ENCODE measurements at regions not wholly inside any gene's neighbourhood (a gene's known extent, or its start where the extent isn't known, plus 50 kb on each side); places are given as distances from the start of the nearest gene placed in this dataset.

DNA sequence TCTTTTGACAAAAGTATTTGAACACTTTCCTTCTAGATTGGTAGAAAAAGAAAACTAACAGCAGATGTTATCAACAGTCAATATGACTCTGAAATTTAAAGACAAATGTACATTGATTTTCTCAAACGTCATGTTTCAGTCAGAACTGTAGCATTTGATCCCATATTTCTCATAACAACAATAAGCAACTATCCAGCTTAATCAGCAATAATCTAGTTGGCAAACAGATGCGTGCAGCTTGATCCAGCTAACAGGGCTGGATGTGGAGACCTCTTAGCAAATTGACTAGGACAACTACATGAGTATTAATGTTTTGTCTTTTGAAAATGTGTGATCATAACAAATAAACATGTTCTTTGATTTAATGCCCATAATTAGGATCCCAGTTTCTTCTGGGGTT is 94.0 kb upstream of the STT3B start:
- BruUV-seq (replicated peaks), result no TSS peak
- no peaks in the 10 kb centered on the region for H3K4me1 ChIP-seq (replicated peaks; ENCODE audit: insufficient read depth)
- ChIA-PET CTCF (no interaction called here), POLR2A (ENCODE audit: unreplicated experiment) (no interaction called here)
- no peaks in the 10 kb centered on the region for H3K9me2 ChIP-seq (ENCODE audit: insufficient read depth)
- no peaks in the 10 kb centered on the region for H4K20me1 ChIP-seq (ENCODE audit: insufficient read depth)
- no peak for TF ChIP-seq EZH2 (IDR thresholded peaks at IDR 0.05; ENCODE audit: low read depth)
- H3K9me3 ChIP-seq (ENCODE audit: insufficient read depth, low read depth), result no peaks in the 10 kb centered on the region
- no peak overlapping the region for H3K4me3 ChIP-seq
- no peaks in the 10 kb centered on the region for H3F3A ChIP-seq (ENCODE audit: insufficient read depth, low read depth)
- H3K27ac ChIP-seq, result no peak overlapping the region
- intact Hi-C loops (cut with micrococcal nuclease; ENCODE audit: unreplicated experiment), result no loop called here
- no peaks in the 10 kb centered on the region for H3K27me3 ChIP-seq (ENCODE audit: insufficient read depth, low read depth)
- H2AFZ ChIP-seq, result no peak overlapping the region
- no peak overlapping the region for H3K4me2 ChIP-seq
- no peaks in the 10 kb centered on the region for H3K79me2 ChIP-seq (ENCODE audit: low read depth)
- H3K36me3 ChIP-seq (ENCODE audit: low read depth), result no peaks in the 10 kb centered on the region
- DNase-seq, result no peak

DNA sequence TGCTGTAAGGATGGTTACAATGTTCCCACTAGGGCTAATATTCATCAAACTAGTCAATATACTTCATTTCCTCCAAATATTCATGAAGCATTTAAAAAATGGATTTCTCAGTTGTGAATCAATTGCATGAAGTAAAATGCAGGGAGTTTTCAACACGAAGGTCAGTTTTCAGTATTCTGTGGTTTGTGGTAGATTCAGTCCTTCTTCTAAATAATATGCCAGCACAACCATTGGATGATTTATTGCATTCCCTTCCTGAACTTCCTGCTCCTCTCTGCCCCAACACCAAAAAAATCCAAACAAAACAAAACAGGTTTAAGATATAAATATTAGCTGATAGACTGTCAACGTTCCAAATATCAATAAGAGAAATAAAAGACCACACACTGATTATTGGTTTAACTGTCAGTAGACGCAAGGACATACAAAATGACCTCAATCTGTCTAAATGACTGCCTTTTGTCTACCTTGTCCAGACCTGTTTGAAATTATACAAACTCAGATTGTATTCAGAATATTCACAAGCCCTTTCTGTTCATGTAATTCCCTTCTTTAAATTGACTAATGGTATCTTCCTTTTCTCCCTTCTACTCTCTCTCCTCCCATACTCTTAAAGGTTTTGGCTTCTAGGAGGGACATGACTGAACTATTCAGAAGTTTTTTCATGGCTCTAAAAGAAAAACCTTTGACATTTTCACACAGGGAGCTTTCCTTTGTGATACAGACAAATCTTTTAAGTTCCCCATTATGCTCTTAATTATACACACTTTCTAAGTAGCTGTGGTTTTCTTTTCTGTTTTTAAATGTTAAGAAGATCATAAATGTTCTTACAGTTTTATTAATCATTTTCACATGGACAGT is 92.6 kb upstream of the STT3B start:
- Histone ChIP-seq H2AFZ (no peak overlapping the region), H3K4me3 (no peak overlapping the region), H3K9me3 (ENCODE audit: insufficient read depth, low read depth) (no peaks in the 10 kb centered on the region), H3K79me2 (ENCODE audit: low read depth) (no peaks in the 10 kb centered on the region), H3K36me3 (ENCODE audit: low read depth) (no peaks in the 10 kb centered on the region), H3K4me2 (no peak overlapping the region), H3F3A (ENCODE audit: insufficient read depth, low read depth) (no peaks in the 10 kb centered on the region), H3K27ac (no peak overlapping the region), H3K4me1 (replicated peaks; ENCODE audit: insufficient read depth) (peaks cover 12% of the 10 kb centered on the region), H3K27me3 (ENCODE audit: insufficient read depth, low read depth) (no peaks in the 10 kb centered on the region), H3K9me2 (ENCODE audit: insufficient read depth) (no peaks in the 10 kb centered on the region), H4K20me1 (ENCODE audit: insufficient read depth) (no peaks in the 10 kb centered on the region)
- no TSS peak for BruUV-seq (replicated peaks)
- no peak for DNase-seq
- intact Hi-C loops (cut with micrococcal nuclease; ENCODE audit: unreplicated experiment), result loop anchor here (10.0 kb wide), 2 partner anchors 165 to 275 kb away; no protein-coding TSS in a partner anchor
- TF ChIP-seq, protein P1, sequence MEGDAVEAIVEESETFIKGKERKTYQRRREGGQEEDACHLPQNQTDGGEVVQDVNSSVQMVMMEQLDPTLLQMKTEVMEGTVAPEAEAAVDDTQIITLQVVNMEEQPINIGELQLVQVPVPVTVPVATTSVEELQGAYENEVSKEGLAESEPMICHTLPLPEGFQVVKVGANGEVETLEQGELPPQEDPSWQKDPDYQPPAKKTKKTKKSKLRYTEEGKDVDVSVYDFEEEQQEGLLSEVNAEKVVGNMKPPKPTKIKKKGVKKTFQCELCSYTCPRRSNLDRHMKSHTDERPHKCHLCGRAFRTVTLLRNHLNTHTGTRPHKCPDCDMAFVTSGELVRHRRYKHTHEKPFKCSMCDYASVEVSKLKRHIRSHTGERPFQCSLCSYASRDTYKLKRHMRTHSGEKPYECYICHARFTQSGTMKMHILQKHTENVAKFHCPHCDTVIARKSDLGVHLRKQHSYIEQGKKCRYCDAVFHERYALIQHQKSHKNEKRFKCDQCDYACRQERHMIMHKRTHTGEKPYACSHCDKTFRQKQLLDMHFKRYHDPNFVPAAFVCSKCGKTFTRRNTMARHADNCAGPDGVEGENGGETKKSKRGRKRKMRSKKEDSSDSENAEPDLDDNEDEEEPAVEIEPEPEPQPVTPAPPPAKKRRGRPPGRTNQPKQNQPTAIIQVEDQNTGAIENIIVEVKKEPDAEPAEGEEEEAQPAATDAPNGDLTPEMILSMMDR (conservative IDR thresholded peaks at IDR 0.05), result no peak
- no peak for TF ChIP-seq EZH2 (IDR thresholded peaks at IDR 0.05; ENCODE audit: low read depth)
- POLR2A ChIA-PET (ENCODE audit: unreplicated experiment), result interaction anchor here (0.6 kb wide), 2 partner anchors 24 to 493 kb away, joined by 4 to 10 read pairs; no protein-coding TSS in a partner anchor
- CTCF ChIA-PET, result no interaction called here

- TF ChIP-seq, protein P1 (conservative IDR thresholded peaks at IDR 0.05), result no peak
- TF ChIP-seq EZH2 (IDR thresholded peaks at IDR 0.05; ENCODE audit: low read depth), result no peak
- Histone ChIP-seq H3K4me3 (no peak overlapping the region), H3K4me1 (replicated peaks; ENCODE audit: insufficient read depth) (peaks cover 18% of the 10 kb centered on the region), H3K27ac (no peak overlapping the region), H4K20me1 (ENCODE audit: insufficient read depth) (no peaks in the 10 kb centered on the region), H3K9me3 (ENCODE audit: insufficient read depth, low read depth) (no peaks in the 10 kb centered on the region), H3K27me3 (ENCODE audit: insufficient read depth, low read depth) (no peaks in the 10 kb centered on the region), H3F3A (ENCODE audit: insufficient read depth, low read depth) (no peaks in the 10 kb centered on the region), H3K9me2 (ENCODE audit: insufficient read depth) (no peaks in the 10 kb centered on the region), H3K4me2 (no peak overlapping the region), H2AFZ (no peak overlapping the region), H3K79me2 (ENCODE audit: low read depth) (no peaks in the 10 kb centered on the region), H3K36me3 (ENCODE audit: low read depth) (no peaks in the 10 kb centered on the region)
- POLR2A ChIA-PET (ENCODE audit: unreplicated experiment), result interaction anchor here (0.6 kb wide), 1 partner anchor 25 kb away, joined by 4 read pairs; no protein-coding TSS in a partner anchor
- no peak for DNase-seq
- intact Hi-C loops (cut with micrococcal nuclease; ENCODE audit: unreplicated experiment), result loop anchor here (10.0 kb wide), 2 partner anchors 166 to 276 kb away; no protein-coding TSS in a partner anchor
- CTCF ChIA-PET, result no interaction called here
- no TSS peak for BruUV-seq (replicated peaks)
Observed at GRCh38 chr3:31440878-31441277, 91.8 kb upstream of the STT3B start.
